GM23338 (cell line): ENCODE measurements at regions not wholly inside any gene's neighbourhood (a gene's known extent, or its start where the extent isn't known, plus 50 kb on each side); places are given as distances from the start of the nearest gene placed in this dataset.

Experiments used
- CTCF ChIP-seq, 2 experiments: fragments of 200-600 bp in 1 of 2; sonication (generic) in 1 of 2; conservative IDR thresholded peaks; 2 replicates each; pipeline versions ENCODE4 v1.5.1 to v1.6.1; 2016 to 2017; ENCODE audit warnings: antibody characterized with exemption in 2 of 2, low read depth in 2 of 2, mild to moderate bottlenecking in 2 of 2, moderate library complexity in 1 of 2
- ETS1 ChIP-seq: IDR thresholded peaks from 2 replicates; pipeline ENCODE4 v1.6.1; 2016; ENCODE audit warnings: antibody characterized with exemption
- EZH2 ChIP-seq: fragments of 200-600 bp; sonication (generic); IDR thresholded peaks from one replicate; pipeline ENCODE4 v1.8.0; 2017; ENCODE audit warnings: antibody characterized with exemption, mild to moderate bottlenecking, low read depth; ENCODE audit not compliant: unreplicated experiment
- EZH2phosphoT487 ChIP-seq: fragments of 200-600 bp; sonication (generic); IDR thresholded peaks from one replicate; pipeline ENCODE4 v1.8.1; 2018; ENCODE audit warnings: antibody characterized with exemption; ENCODE audit not compliant: unreplicated experiment
- POLR2AphosphoS5 ChIP-seq: IDR thresholded peaks from 2 replicates; pipeline ENCODE4 v1.6.1; 2016; ENCODE audit warnings: antibody characterized with exemption, low read depth
- STAT1 ChIP-seq: IDR thresholded peaks from one replicate; pipeline ENCODE4 v1.6.1; 2016; ENCODE audit warnings: antibody characterized with exemption; ENCODE audit not compliant: unreplicated experiment
- ZNF114 ChIP-seq: fragments of 250-450 bp; sonication (Bioruptor Pico); IDR thresholded peaks from 2 replicates; pipeline ENCODE4 v1.5.0; 2020; ENCODE audit warnings: mild to moderate bottlenecking, moderate library complexity
- ZNF331 ChIP-seq: fragments of 250-450 bp; sonication (Bioruptor Pico); IDR thresholded peaks from 2 replicates; pipeline ENCODE4 v1.5.0; 2020; ENCODE audit warnings: low read depth, mild to moderate bottlenecking, moderate library complexity

DNA sequence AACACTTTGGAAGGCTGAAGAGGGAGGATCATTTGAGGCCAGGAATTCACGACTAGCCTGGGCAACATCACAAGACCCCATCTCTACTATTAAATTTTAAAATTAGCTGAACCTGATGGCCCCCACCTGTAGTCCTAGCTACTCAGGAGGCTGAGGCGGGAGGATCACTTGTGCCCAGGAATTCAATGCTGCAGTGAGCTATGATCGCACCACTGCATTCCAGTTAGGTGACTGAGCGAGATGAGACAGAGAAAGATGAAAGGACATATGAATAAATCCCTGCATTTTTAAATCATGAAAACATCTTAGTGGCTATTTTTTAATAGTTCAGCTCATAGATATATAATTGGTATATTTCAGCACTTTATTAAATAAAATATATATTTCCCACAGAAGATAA lies 93.8 kb downstream of the GPR63 start:
- no peak for TF ChIP-seq EZH2
- TF ChIP-seq CTCF (conservative IDR thresholded peaks at IDR 0.05; ENCODE audit: low read depth in 2 of 2), result no peak
- TF ChIP-seq POLR2AphosphoS5, result no peak
- TF ChIP-seq ETS1, result no peak
- no peak for TF ChIP-seq STAT1
- no peak for TF ChIP-seq ZNF114
- TF ChIP-seq EZH2phosphoT487, result no peak
- no peak for TF ChIP-seq ZNF331
